ENCODE measurements at regions not wholly inside any gene's neighbourhood (a gene's known extent, or its start where the extent isn't known, plus 50 kb on each side); places are given as distances from the start of the nearest gene placed in this dataset.
"Not testable (repeated sequence)": the region's sequence is repeated elsewhere in the genome, so short reads cannot be mapped to it uniquely, and the experiment has no call there.

- no peak for DNase-seq
Observed at GRCh38 chr18:10143596-10143995, 229.8 kb downstream of the VAPA start.

GRCh38 chr18:10145546-10145945 lies 231.7 kb downstream of the VAPA start:
- DNase-seq, result no peak

GRCh38 chr18:10147226-10147625 lies 233.4 kb downstream of the VAPA start:
- DNase-seq, result no peak

GRCh38 chr18:10147752-10148151 lies 233.9 kb downstream of the VAPA start:
- no peak for DNase-seq

GRCh38 chr18:10148189-10148929 lies 234.5 kb downstream of the VAPA start:
- DNase-seq, result no peak

- no peak for DNase-seq
Observed at GRCh38 chr18:10149768-10150556, 236.1 kb downstream of the VAPA start.

GRCh38 chr18:10150576-10150975 lies 236.8 kb downstream of the VAPA start:
- DNase-seq, result not testable (repeated sequence)

- DNase-seq, result no peak
Observed at GRCh38 chr18:10152475-10152874, 238.7 kb downstream of the VAPA start.

- no peak for DNase-seq
Observed at GRCh38 chr18:10153924-10154752, 240.3 kb downstream of the VAPA start.

- DNase-seq, result no peak
Observed at GRCh38 chr18:10157706-10158105, 243.9 kb downstream of the VAPA start.

GRCh38 chr18:10160251-10160650 lies 246.4 kb downstream of the VAPA start:
- DNase-seq, result no peak

GRCh38 chr18:10161315-10161714 lies 247.5 kb downstream of the VAPA start:
- DNase-seq, result no peak

- DNase-seq, result no peak
Observed at GRCh38 chr18:10162340-10162739, 248.5 kb downstream of the VAPA start.

- DNase-seq, result no peak
Observed at GRCh38 chr18:10164271-10165071, 250.7 kb downstream of the VAPA start.

GRCh38 chr18:10166164-10166807 lies 252.5 kb downstream of the VAPA start:
- no peak for DNase-seq

- DNase-seq, result no peak
Observed at GRCh38 chr18:10167759-10168158, 253.9 kb downstream of the VAPA start.

GRCh38 chr18:10168477-10168876 lies 254.7 kb downstream of the VAPA start:
- no peak for DNase-seq

- no peak for DNase-seq
Observed at GRCh38 chr18:10169064-10169562, 255.3 kb downstream of the VAPA start.

- no peak for DNase-seq
Observed at GRCh38 chr18:10169814-10170213, 256.0 kb downstream of the VAPA start.

- no peak for DNase-seq
Observed at GRCh38 chr18:10170375-10170774, 256.6 kb downstream of the VAPA start.

- not testable (repeated sequence) for DNase-seq
Observed at GRCh38 chr18:10175333-10175732, 261.5 kb downstream of the VAPA start.

GRCh38 chr18:10179326-10179725 lies 265.5 kb downstream of the VAPA start:
- DNase-seq, result not testable (repeated sequence)

Data from activated T-cell treated with anti-CD3 and anti-CD28 coated beads, Interleukin-2, amount 50 U/mL, for 48 hours (primary cell).